OCI-LY7 (cell line): ENCODE measurements at regions not wholly inside any gene's neighbourhood (a gene's known extent, or its start where the extent isn't known, plus 50 kb on each side); places are given as distances from the start of the nearest gene placed in this dataset.

Source experiments
- BruUV-seq: library from RNA; stranded (reverse); fragments of 400-500 nt; replicated peaks from 2 replicates; lab custom pipeline; 2021; lab: Mats Ljungman, UMichigan
- CTCF ChIA-PET: fragments of 300-600 bp; sonication (Branson Sonifier 250); formaldehyde crosslinking; loops from one replicate; lab custom pipeline; 2022; ENCODE audit warnings: antibody characterized with exemption; ENCODE audit not compliant: unreplicated experiment; lab: Charles Lee
- POLR2A ChIA-PET: fragments of 300-600 bp; sonication (Branson Sonifier 250); formaldehyde crosslinking; loops from one replicate; lab custom pipeline; 2022; ENCODE audit warnings: antibody characterized with exemption; lab: Charles Lee
- DNase-seq: peaks from one replicate; pipeline ENCODE4 v3.0.0-alpha.2; 2015; ENCODE audit warnings: low spot score
- H2AFZ ChIP-seq: fragments of 200-600 bp; sonication (generic), shearing (Covaris generic); 2 replicates; pipeline ENCODE4 v1.6.1; 2014; ENCODE audit warnings: mild to moderate bottlenecking, antibody characterized with exemption, low read length, moderate library complexity
- H3K27ac ChIP-seq: fragments of 200-600 bp; sonication (generic); 2 replicates; pipeline ENCODE4 v1.5.1; 2014; ENCODE audit warnings: mixed run types, low read depth, mild to moderate bottlenecking, moderate library complexity, low read length, inconsistent platforms; ENCODE audit not compliant: poor library complexity, severe bottlenecking
- H3K36me3 ChIP-seq: fragments of 200-600 bp; sonication (generic); 2 replicates; pipeline ENCODE4 v1.6.1; 2014; ENCODE audit warnings: mild to moderate bottlenecking, antibody characterized with exemption, low read length, moderate library complexity, mixed read lengths; ENCODE audit not compliant: insufficient read depth
- H3K4me1 ChIP-seq: fragments of 200-600 bp; sonication (generic); 2 replicates; pipeline ENCODE4 v1.5.1; 2014; ENCODE audit warnings: mild to moderate bottlenecking, low read length; ENCODE audit not compliant: insufficient read depth, poor library complexity, severe bottlenecking
- H3K4me2 ChIP-seq: fragments of 200-600 bp; sonication (generic); 2 replicates; pipeline ENCODE4 v1.6.1; 2014; ENCODE audit warnings: mild to moderate bottlenecking, low read length
- H3K4me3 ChIP-seq: fragments of 200-600 bp; sonication (generic); 2 replicates; pipeline ENCODE4 v1.5.1; 2014; ENCODE audit warnings: mild to moderate bottlenecking, low read depth, low read length; ENCODE audit not compliant: poor library complexity, severe bottlenecking
- H3K79me2 ChIP-seq: fragments of 200-600 bp; sonication (generic); 2 replicates; pipeline ENCODE4 v1.6.1; 2016; ENCODE audit warnings: low read depth, mild to moderate bottlenecking, low read length, moderate library complexity, mixed read lengths; ENCODE audit not compliant: insufficient read depth
- H3K9me2 ChIP-seq: fragments of 200-600 bp; sonication (generic); 2 replicates; pipeline ENCODE4 v1.6.1; 2016; ENCODE audit warnings: mild to moderate bottlenecking, low read length, mixed read lengths; ENCODE audit not compliant: insufficient read depth
- H3K9me3 ChIP-seq: fragments of 200-600 bp; sonication (generic); 2 replicates; pipeline ENCODE4 v1.6.1; 2014; ENCODE audit warnings: mild to moderate bottlenecking, mixed run types, low read length, mixed read lengths
- H4K20me1 ChIP-seq: fragments of 200-600 bp; sonication (generic); 2 replicates; pipeline ENCODE4 v1.6.1; 2014; ENCODE audit warnings: mild to moderate bottlenecking, antibody characterized with exemption, low read length, moderate library complexity, mixed read lengths; ENCODE audit not compliant: insufficient read depth
- CTCF ChIP-seq: fragments of 200-600 bp; sonication (generic); conservative IDR thresholded peaks from 2 replicates; pipeline ENCODE4 v1.5.1; 2014; ENCODE audit warnings: mild to moderate bottlenecking, antibody characterized with exemption, low read length, moderate library complexity, mixed read lengths
- EZH2phosphoT487 ChIP-seq: fragments of 200-600 bp; sonication (generic); IDR thresholded peaks from 2 replicates; pipeline ENCODE4 v1.6.1; 2018; ENCODE audit warnings: low read depth, borderline replicate concordance, mild to moderate bottlenecking, mixed run types, antibody characterized with exemption, low read length, moderate library complexity, mixed read lengths
- intact Hi-C: fragments of 100-400 bp; cut with micrococcal nuclease; formaldehyde crosslinking; loops from one replicate; pipeline ENCODE4 v1.10.0; 2022; ENCODE audit not compliant: unreplicated experiment

DNA sequence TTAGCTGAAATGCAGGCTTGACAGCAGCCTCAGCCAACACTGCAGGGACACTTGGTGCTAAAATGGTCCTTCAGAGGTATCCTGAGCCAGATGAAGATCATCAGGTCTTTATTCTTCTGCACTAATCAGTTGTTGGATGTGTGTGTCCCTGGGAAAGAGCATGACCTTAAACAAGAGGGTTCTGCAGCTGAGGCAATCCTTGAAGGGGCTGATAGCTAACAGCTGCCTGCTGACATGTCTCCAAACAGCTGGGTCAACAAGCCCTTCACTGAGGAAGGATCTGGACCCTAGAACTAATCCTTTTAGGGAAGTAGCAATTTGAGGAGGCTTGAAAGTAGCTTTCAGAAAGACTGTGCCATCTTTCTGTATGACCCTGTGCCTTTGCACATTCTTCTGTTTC is 376.3 kb upstream of the ACTBL2 start:
- H4K20me1 ChIP-seq = no peaks in the 10 kb centered on the region
- H3K9me3 ChIP-seq = no peaks in the 10 kb centered on the region
- no TSS peak for BruUV-seq
- H3K27ac ChIP-seq = no peak overlapping the region
- no peak overlapping the region for H3K4me3 ChIP-seq
- H3K4me1 ChIP-seq = no peaks in the 10 kb centered on the region
- ChIA-PET CTCF (no interaction called here), POLR2A (no interaction called here)
- TF ChIP-seq EZH2phosphoT487 (no peak), CTCF (no peak)
- DNase-seq = no peak
- no peaks in the 10 kb centered on the region for H3K36me3 ChIP-seq
- H3K4me2 ChIP-seq = no peak overlapping the region
- no peaks in the 10 kb centered on the region; the same call in 1 of the 2 replicates for H3K9me2 ChIP-seq
- no peaks in the 10 kb centered on the region for H3K79me2 ChIP-seq
- H2AFZ ChIP-seq = no peak overlapping the region
- intact Hi-C loops = no loop called here

GRCh38 chr5:57857696-57858095 is 375.1 kb upstream of the ACTBL2 start:
- Histone ChIP-seq H2AFZ (no peak overlapping the region), H3K27ac (no peak overlapping the region), H4K20me1 (no peaks in the 10 kb centered on the region), H3K9me3 (no peaks in the 10 kb centered on the region), H3K4me2 (no peak overlapping the region), H3K36me3 (no peaks in the 10 kb centered on the region), H3K4me3 (no peak overlapping the region), H3K4me1 (no peaks in the 10 kb centered on the region), H3K9me2 (no peaks in the 10 kb centered on the region; the same call in 1 of the 2 replicates), H3K79me2 (no peaks in the 10 kb centered on the region)
- TF ChIP-seq CTCF = no peak
- no peak for TF ChIP-seq EZH2phosphoT487
- BruUV-seq = no TSS peak
- ChIA-PET CTCF (no interaction called here), POLR2A (no interaction called here)
- intact Hi-C loops = no loop called here
- no peak for DNase-seq

- no peak overlapping the region for H3K4me3 ChIP-seq
- ChIA-PET CTCF (no interaction called here), POLR2A (no interaction called here)
- H4K20me1 ChIP-seq = no peaks in the 10 kb centered on the region
- DNase-seq = no peak
- no TSS peak for BruUV-seq
- no peaks in the 10 kb centered on the region for H3K79me2 ChIP-seq
- no peaks in the 10 kb centered on the region for H3K9me3 ChIP-seq
- H3K27ac ChIP-seq = no peak overlapping the region
- H3K36me3 ChIP-seq = no peaks in the 10 kb centered on the region
- TF ChIP-seq CTCF (no peak), EZH2phosphoT487 (no peak)
- no peak overlapping the region for H3K4me2 ChIP-seq
- no peaks in the 10 kb centered on the region for H3K4me1 ChIP-seq
- no peaks in the 10 kb centered on the region; the same call in 1 of the 2 replicates for H3K9me2 ChIP-seq
- no peak overlapping the region for H2AFZ ChIP-seq
- intact Hi-C loops = no loop called here
Observed at GRCh38 chr5:57855831-57856230, 373.2 kb upstream of the ACTBL2 start.
